K562 (cell line): ENCODE measurements at regions not wholly inside any gene's neighbourhood (a gene's known extent, or its start where the extent isn't known, plus 50 kb on each side); places are given as distances from the start of the nearest gene placed in this dataset.

Source experiments
- ATAC-seq: fragments of 200-7000 bp; cut with Tn5 transposase; 3 replicates; pipeline ENCODE4 v1.9.1; 2020; ENCODE audit warnings: moderate library complexity
- BruUV-seq: library from RNA; stranded (reverse); fragments of 400-500 nt; replicated peaks from 2 replicates; lab custom pipeline; 2021; lab: Mats Ljungman, UMichigan
- CTCF ChIA-PET: fragments of 300-600 bp; formaldehyde crosslinking; extraction: SDS; loops from one replicate; lab custom pipeline; 2021; ENCODE audit warnings: low intra/inter-chr PET ratio; lab: Yijun Ruan, JAX
- POLR2A ChIA-PET: fragments of 300-600, 350-650 bp; sonication (Branson Sonifier 250); formaldehyde crosslinking; extraction: SDS; loops from one replicate; lab custom pipeline; 2021; ENCODE audit warnings: antibody characterized with exemption, inconsistent platforms; lab: Yijun Ruan, JAX
- DNase-seq, 4 experiments: peaks; one replicate each; pipeline versions ENCODE4 v3.0.0 to v3.0.0-alpha.2; 2011 to 2018; ENCODE audit warnings: low spot score in 3 of 4, mixed read lengths in 3 of 4; ENCODE audit errors: extremely low read depth in 1 of 4
- FAIRE-seq: peaks from 2 replicates; lab custom pipeline; 2011; peaks lifted over from hg19 to GRCh38; lab: Jason Lieb, UNC
- H2AFZ ChIP-seq: 2 replicates; pipeline ENCODE4 v1.6.0; 2011; ENCODE audit warnings: low read depth, low read length, control low read depth, inconsistent platforms
- H3K27ac ChIP-seq: fragments of 200-600 bp; 3 replicates; pipeline ENCODE4 v1.8.0; 2011; ENCODE audit warnings: low read depth, mild to moderate bottlenecking, control low read depth, inconsistent platforms, low read length, moderate library complexity, mixed read lengths; ENCODE audit errors: extremely low read depth
- H3K27me3 ChIP-seq, 2 experiments: fragments of 300-600 bp in 1 of 2; 2 replicates in 1 of 2; 3 replicates in 1 of 2; pipeline versions ENCODE4 v1.6.0 to v1.8.0; 2011; ENCODE audit warnings: inconsistent platforms in 2 of 2, low read length in 2 of 2, mild to moderate bottlenecking in 1 of 2, mixed read lengths in 1 of 2, moderate library complexity in 1 of 2; ENCODE audit not compliant: control insufficient read depth in 2 of 2, insufficient read depth in 2 of 2
- H3K36me3 ChIP-seq: fragments of 300-600 bp; 3 replicates; pipeline ENCODE4 v1.8.0; 2011; ENCODE audit warnings: mild to moderate bottlenecking, low read length, inconsistent platforms; ENCODE audit not compliant: control insufficient read depth, insufficient read depth
- H3K4me1 ChIP-seq, 2 experiments: fragments of 200-600 bp in 1 of 2; replicated peaks in 1 of 2; 2 replicates in 1 of 2; 3 replicates in 1 of 2; pipeline versions ENCODE4 v1.5.1 to v1.8.0; 2011; ENCODE audit warnings: inconsistent platforms in 2 of 2, low read length in 2 of 2, mild to moderate bottlenecking in 1 of 2, mixed read lengths in 1 of 2, moderate library complexity in 1 of 2; ENCODE audit not compliant: control insufficient read depth in 2 of 2, insufficient read depth in 2 of 2
- H3K4me2 ChIP-seq: 2 replicates; pipeline ENCODE4 v1.6.1; 2011; ENCODE audit warnings: low read length, control low read depth, inconsistent platforms, mixed read lengths; ENCODE audit not compliant: insufficient read depth
- H3K4me3 ChIP-seq: fragments of 200-600 bp; sonication (generic), shearing (Covaris generic); 2 replicates; pipeline ENCODE4 v1.5.1; 2016; ENCODE audit warnings: control low read depth, inconsistent platforms
- H3K79me2 ChIP-seq: fragments of 200-600 bp; 3 replicates; pipeline ENCODE4 v1.8.0; 2011; ENCODE audit warnings: low read length, inconsistent platforms; ENCODE audit not compliant: control insufficient read depth, insufficient read depth
- H3K9ac ChIP-seq, 2 experiments: 2 replicates each; pipeline versions ENCODE4 v1.6.0 to v1.6.1; 2011; ENCODE audit warnings: low read depth in 2 of 2, low read length in 2 of 2, control low read depth in 1 of 2, inconsistent platforms in 1 of 2, mild to moderate bottlenecking in 1 of 2, mixed read lengths in 1 of 2; ENCODE audit not compliant: insufficient read depth in 1 of 2
- H3K9me1 ChIP-seq: one replicate; pipeline ENCODE4 v1.6.0; 2011; ENCODE audit warnings: inconsistent platforms, mild to moderate bottlenecking, low read length, moderate library complexity; ENCODE audit not compliant: control insufficient read depth, insufficient read depth
- H3K9me3 ChIP-seq: replicated peaks from 2 replicates; pipeline ENCODE4 v1.5.1; 2011; ENCODE audit warnings: low read depth, low read length, inconsistent platforms; ENCODE audit not compliant: control insufficient read depth, insufficient read depth
- H4K20me1 ChIP-seq: replicated peaks from 2 replicates; pipeline ENCODE4 v1.6.1; 2011; ENCODE audit warnings: low read length, inconsistent platforms, mixed read lengths; ENCODE audit not compliant: control insufficient read depth, insufficient read depth
- GTF3C2 ChIP-seq: IDR thresholded peaks from 3 replicates; pipeline ENCODE4 v1.6.1; 2011; ENCODE audit warnings: borderline replicate concordance, mild to moderate bottlenecking, moderate library complexity; ENCODE audit not compliant: insufficient read length; ENCODE audit errors: extremely low read depth
- HMG20A ChIP-seq: fragments of 450-650 bp; formaldehyde crosslinking; conservative IDR thresholded peaks from 2 replicates; pipeline ENCODE4 v1.4.0; 2020; ENCODE audit warnings: mild to moderate bottlenecking, mixed read lengths
- NR4A1 ChIP-seq, 2 experiments: fragments of 250-450 bp in 1 of 2; fragments of 450-650 bp in 1 of 2; sonication (Bioruptor Pico) in 1 of 2; IDR thresholded peaks; 2 replicates each; pipeline versions ENCODE4 v1.4.0 to v1.6.1; 2016 to 2020; ENCODE audit warnings: mild to moderate bottlenecking in 2 of 2, missing compliant biosample characterization in 1 of 2, missing genetic modification characterization in 1 of 2, moderate library complexity in 1 of 2
- PBX2 ChIP-seq, 2 experiments: IDR thresholded peaks in 1 of 2; conservative IDR thresholded peaks in 1 of 2; 2 replicates each; pipeline ENCODE4 v1.6.1; 2016; ENCODE audit warnings: low read depth in 2 of 2, mild to moderate bottlenecking in 1 of 2, missing compliant biosample characterization in 1 of 2, missing genetic modification characterization in 1 of 2, moderate library complexity in 1 of 2
- POLR2AphosphoS2 ChIP-seq: IDR thresholded peaks from 2 replicates; pipeline ENCODE4 v1.6.1; 2012; ENCODE audit warnings: low read length, improper control_type of control experiment
- WGBS: fragments of 100-300 bp; shearing (Covaris generic); methylation state at CpG from one replicate; pipeline ENCODE4 v1.1.6; 2016; ENCODE audit warnings: low coverage, mixed read lengths; ENCODE audit not compliant: insufficient coverage; ENCODE audit errors: missing lambda C conversion rate; 5-methylcytosine and 5-hydroxymethylcytosine counted together
- in situ Hi-C: fragments of 300-500 bp; cut with MboI; formaldehyde crosslinking; loops from 4 replicates; pipeline ENCODE4 v1.15.0; 2018; ENCODE audit warnings: inconsistent platforms, mixed read lengths
- intact Hi-C: fragments of 100-400 bp; cut with micrococcal nuclease; formaldehyde crosslinking; loops from 2 replicates; pipeline ENCODE4 v1.14.2; 2022

- TF ChIP-seq HMG20A (CRISPR knock-in tag): no peak
- no peak for TF ChIP-seq NR4A1 (CRISPR knock-in tag; IDR thresholded peaks at IDR 0.05)
- TF ChIP-seq NR4A1 (tag; IDR thresholded peaks at IDR 0.05): no peak
- TF ChIP-seq GTF3C2: no peak
- TF ChIP-seq, all 486 proteins: peak for 0
Observed at GRCh38 chr3:67828486-67829010, 174.1 kb upstream of the SUCLG2 start (continued).

- no peaks in the 10 kb centered on the region for H3K27me3 ChIP-seq
- no peak for FAIRE-seq
- H4K20me1 ChIP-seq: no peaks in the 10 kb centered on the region
- in situ Hi-C loops: no loop called here
- intact Hi-C loops: no loop called here
- ChIA-PET CTCF (no interaction called here), POLR2A (no interaction called here)
- H3K9me1 ChIP-seq: no peaks in the 10 kb centered on the region
- H3K36me3 ChIP-seq: no peaks in the 10 kb centered on the region
- no peak overlapping the region for H3K9ac ChIP-seq
- TF ChIP-seq POLR2AphosphoS2 (no peak), PBX2 (CRISPR knock-in tag; IDR thresholded peaks at IDR 0.05; ENCODE audit: low read depth) (no peak), PBX2 (tag; conservative IDR thresholded peaks at IDR 0.05; ENCODE audit: low read depth) (no peak)
- no peaks in the 10 kb centered on the region for H3K79me2 ChIP-seq
- no TSS peak for BruUV-seq
- 0% methylated on average over 4 of the region's 4 CpGs for WGBS
- H3K4me1 ChIP-seq: no peaks in the 10 kb centered on the region
- no peaks in the 10 kb centered on the region for H3K9me3 ChIP-seq
- ATAC-seq: no peak
- H3K27ac ChIP-seq: no peak overlapping the region
- no peak overlapping the region for H3K4me2 ChIP-seq
- no peak overlapping the region for H3K4me3 ChIP-seq
- DNase-seq: no peak
- H2AFZ ChIP-seq: no peak overlapping the region
Observed at GRCh38 chr3:67821135-67821534, 166.7 kb upstream of the SUCLG2 start.
